Parathyroid adenoma (tissue), 2 donors: ENCODE measurements at regions not wholly inside any gene's neighbourhood (a gene's known extent, or its start where the extent isn't known, plus 50 kb on each side); places are given as distances from the start of the nearest gene placed in this dataset.
"Not testable (repeated sequence)": the region's sequence is repeated elsewhere in the genome, so short reads cannot be mapped to it uniquely, and the experiment has no call there.

Experiments
- H2AFZ ChIP-seq: fragments of 300-600 bp; sonication (generic); one replicate; pipeline ENCODE4 v1.7.0; 2017; ENCODE audit warnings: antibody characterized with exemption, mild to moderate bottlenecking
- H3K27ac ChIP-seq: fragments of 300-600 bp; sonication (generic); one replicate; pipeline ENCODE4 v1.7.0; 2017
- H3K27me3 ChIP-seq: fragments of 300-600 bp; sonication (generic); one replicate; pipeline ENCODE4 v1.7.0; 2017; ENCODE audit warnings: low read length; ENCODE audit not compliant: control insufficient read depth, insufficient read depth
- H3K36me3 ChIP-seq: fragments of 300-600 bp; sonication (generic); one replicate; pipeline ENCODE4 v1.7.0; 2017; ENCODE audit warnings: low read length; ENCODE audit not compliant: control insufficient read depth, insufficient read depth
- H3K4me1 ChIP-seq: fragments of 300-600 bp; sonication (generic); one replicate; pipeline ENCODE4 v1.7.0; 2017; ENCODE audit warnings: control low read depth
- H3K4me2 ChIP-seq: fragments of 300-600 bp; sonication (generic); one replicate; pipeline ENCODE4 v1.7.0; 2017; ENCODE audit warnings: low read length
- H3K4me3 ChIP-seq: fragments of 300-600 bp; sonication (generic); one replicate; pipeline ENCODE4 v1.7.0; 2017; ENCODE audit warnings: low read depth, low read length
- H3K79me2 ChIP-seq: fragments of 300-600 bp; sonication (generic); one replicate; pipeline ENCODE4 v1.7.0; 2017; ENCODE audit warnings: control low read depth
- H3K9ac ChIP-seq: fragments of 300-600 bp; sonication (generic); one replicate; pipeline ENCODE4 v1.7.0; 2017; ENCODE audit warnings: mild to moderate bottlenecking
- H3K9me3 ChIP-seq: fragments of 300-600 bp; sonication (generic); one replicate; pipeline ENCODE4 v1.7.0; 2017; ENCODE audit warnings: low read length; ENCODE audit not compliant: control insufficient read depth
- CTCF ChIP-seq: fragments of 300-600 bp; sonication (generic); IDR thresholded peaks from one replicate; pipeline ENCODE4 v1.7.0; 2017; ENCODE audit warnings: antibody characterized with exemption, mild to moderate bottlenecking
- donor health status: primary hyperparathyroidism.

- no peaks in the 10 kb centered on the region for H3K36me3 ChIP-seq
- H3K9ac ChIP-seq, result no peak overlapping the region
- no peak for TF ChIP-seq CTCF
- H3K27ac ChIP-seq, result no peak overlapping the region
- H3K4me2 ChIP-seq, result no peak overlapping the region
- no peaks in the 10 kb centered on the region for H3K9me3 ChIP-seq
- no peak overlapping the region for H2AFZ ChIP-seq
- no peaks in the 10 kb centered on the region for H3K79me2 ChIP-seq
- no peaks in the 10 kb centered on the region for H3K4me1 ChIP-seq
- no peaks in the 10 kb centered on the region for H3K27me3 ChIP-seq
- H3K4me3 ChIP-seq, result no peak overlapping the region
These were observed 98.3 kb upstream of the FRMD1 start for GRCh38 chr6:168177103-168177891.

- no peaks in the 10 kb centered on the region for H3K4me1 ChIP-seq
These were observed 92.8 kb upstream of the FRMD1 start for GRCh38 chr6:168171673-168172353.

GRCh38 chr6:168170841-168171601 lies 92.0 kb upstream of the FRMD1 start:
- Histone ChIP-seq H3K9ac (no peak overlapping the region), H3K4me1 (no peaks in the 10 kb centered on the region), H3K27me3 (no peaks in the 10 kb centered on the region), H2AFZ (no peak overlapping the region), H3K27ac (no peak overlapping the region), H3K79me2 (no peaks in the 10 kb centered on the region), H3K4me2 (no peak overlapping the region), H3K9me3 (no peaks in the 10 kb centered on the region), H3K36me3 (no peaks in the 10 kb centered on the region), H3K4me3 (no peak overlapping the region)
- TF ChIP-seq CTCF, result no peak

More at GRCh38 chr6:168171673-168172353, 92.8 kb upstream of the FRMD1 start:
- Histone ChIP-seq H3K9me3 (no peaks in the 10 kb centered on the region), H3K79me2 (no peaks in the 10 kb centered on the region), H3K4me3 (no peak overlapping the region), H3K27ac (no peak overlapping the region), H3K9ac (no peak overlapping the region), H2AFZ (no peak overlapping the region), H3K4me2 (no peak overlapping the region), H3K27me3 (no peaks in the 10 kb centered on the region), H3K36me3 (no peaks in the 10 kb centered on the region)
- TF ChIP-seq CTCF, result no peak

- H3K9ac ChIP-seq, result no peak overlapping the region
- H3K27me3 ChIP-seq, result no peaks in the 10 kb centered on the region
- no peaks in the 10 kb centered on the region for H3K79me2 ChIP-seq
- H3K9me3 ChIP-seq, result no peaks in the 10 kb centered on the region
- H3K27ac ChIP-seq, result no peak overlapping the region
- H2AFZ ChIP-seq, result no peak overlapping the region
- H3K36me3 ChIP-seq, result no peaks in the 10 kb centered on the region
- no peak for TF ChIP-seq CTCF
- no peak overlapping the region for H3K4me3 ChIP-seq
- no peak overlapping the region for H3K4me2 ChIP-seq
- no peaks in the 10 kb centered on the region for H3K4me1 ChIP-seq
These were observed 90.6 kb upstream of the FRMD1 start for GRCh38 chr6:168169624-168170023.

- not testable (repeated sequence) for H3K4me1 ChIP-seq, H2AFZ ChIP-seq, H3K36me3 ChIP-seq, H3K27me3 ChIP-seq, H3K27ac ChIP-seq, H3K79me2 ChIP-seq, H3K9me3 ChIP-seq, H3K4me2 ChIP-seq, H3K4me3 ChIP-seq, H3K9ac ChIP-seq
These were observed 89.9 kb upstream of the FRMD1 start for GRCh38 chr6:168168936-168169335.

- not testable (repeated sequence) for H3K27me3 ChIP-seq, H3K36me3 ChIP-seq, H3K4me3 ChIP-seq, H2AFZ ChIP-seq, H3K4me1 ChIP-seq, H3K9ac ChIP-seq, H3K9me3 ChIP-seq, H3K79me2 ChIP-seq, H3K27ac ChIP-seq, H3K4me2 ChIP-seq
These were observed 89.3 kb upstream of the FRMD1 start for GRCh38 chr6:168168330-168168729.
